HG03139 (cell line): ENCODE measurements at regions not wholly inside any gene's neighbourhood (a gene's known extent, or its start where the extent isn't known, plus 50 kb on each side); places are given as distances from the start of the nearest gene placed in this dataset.

Experiments used
- ATAC-seq: cut with Tn5 transposase; IDR thresholded peaks from one replicate; pipeline ENCODE4 v1.9.1; 2021; ENCODE audit not compliant: unreplicated experiment

GRCh38 chr16:17683281-17683680 lies 212.5 kb upstream of the XYLT1 start:
- ATAC-seq = no peak

GRCh38 chr16:17676171-17676570 lies 205.4 kb upstream of the XYLT1 start:
- ATAC-seq = no peak

- ATAC-seq = no peak
These were observed 197.6 kb upstream of the XYLT1 start for GRCh38 chr16:17668386-17668785.

GRCh38 chr16:17666293-17666692 lies 195.5 kb upstream of the XYLT1 start:
- no peak for ATAC-seq

GRCh38 chr16:17658881-17659280 lies 188.1 kb upstream of the XYLT1 start:
- no peak for ATAC-seq

- no peak for ATAC-seq
These were observed 186.3 kb upstream of the XYLT1 start for GRCh38 chr16:17657045-17657444.

GRCh38 chr16:17654571-17654970 lies 183.8 kb upstream of the XYLT1 start:
- ATAC-seq = no peak

- ATAC-seq = no peak
These were observed 183.4 kb upstream of the XYLT1 start for GRCh38 chr16:17654142-17654541.

GRCh38 chr16:17647879-17648872 lies 177.4 kb upstream of the XYLT1 start:
- ATAC-seq = no peak

- no peak for ATAC-seq
These were observed 173.2 kb upstream of the XYLT1 start for GRCh38 chr16:17643935-17644334.

GRCh38 chr16:17641990-17642389 lies 171.2 kb upstream of the XYLT1 start:
- ATAC-seq = no peak

- no peak for ATAC-seq
These were observed 167.4 kb upstream of the XYLT1 start for GRCh38 chr16:17638134-17638533.

GRCh38 chr16:17635183-17635582 lies 164.4 kb upstream of the XYLT1 start:
- ATAC-seq = no peak

- no peak for ATAC-seq
These were observed 162.6 kb upstream of the XYLT1 start for GRCh38 chr16:17633181-17633951.

GRCh38 chr16:17632667-17633066 lies 161.9 kb upstream of the XYLT1 start:
- ATAC-seq = no peak

- no peak for ATAC-seq
These were observed 159.2 kb upstream of the XYLT1 start for GRCh38 chr16:17629936-17630335.

GRCh38 chr16:17628983-17629382 lies 158.2 kb upstream of the XYLT1 start:
- no peak for ATAC-seq

- no peak for ATAC-seq
These were observed 151.6 kb upstream of the XYLT1 start for GRCh38 chr16:17622366-17622765.

GRCh38 chr16:17619261-17619660 lies 148.5 kb upstream of the XYLT1 start:
- no peak for ATAC-seq

- no peak for ATAC-seq
These were observed 146.3 kb upstream of the XYLT1 start for GRCh38 chr16:17617021-17617552.

GRCh38 chr16:17612336-17612735 lies 141.6 kb upstream of the XYLT1 start:
- no peak for ATAC-seq

- no peak for ATAC-seq
These were observed 136.8 kb upstream of the XYLT1 start for GRCh38 chr16:17607609-17608008.
